ENCODE measurements at regions not wholly inside any gene's neighbourhood (a gene's known extent, or its start where the extent isn't known, plus 50 kb on each side); places are given as distances from the start of the nearest gene placed in this dataset.

GRCh38 chr9:90476058-90476457 is 166.6 kb downstream of the DIRAS2 start:
- H2AFZ ChIP-seq (ENCODE audit: control insufficient read depth, low read depth, low read length), result no peak overlapping the region
- FAIRE-seq (no peak), ATAC-seq (no peak), DNase-seq (ENCODE audit: low read depth, low spot score) (no peak)
- in situ Hi-C loops (cut with MboI) (no loop called here), intact Hi-C loops (cut with micrococcal nuclease; ENCODE audit: unreplicated experiment) (no loop called here)
- ChIA-PET RAD21 (ENCODE audit: unreplicated experiment) (no interaction called here), POLR2A (no interaction called here), CTCF (no interaction called here), SMC1A (ENCODE audit: uncharacterized antibody, unreplicated experiment) (no interaction called here)
- no peaks in the 10 kb centered on the region for H3K4me1 ChIP-seq (ENCODE audit: control insufficient read depth, insufficient read depth, low read length)
- no peaks in the 10 kb centered on the region for H4K20me1 ChIP-seq (ENCODE audit: control insufficient read depth, insufficient read depth)
- H3K36me3 ChIP-seq (ENCODE audit: control insufficient read depth in 2 of 2, insufficient read depth in 2 of 2, low read length in 1 of 2), result no peaks in the 10 kb centered on the region
- H3K9ac ChIP-seq (ENCODE audit: control insufficient read depth, insufficient read depth, low read length), result no peak overlapping the region
- H3K27ac ChIP-seq (ENCODE audit: control insufficient read depth, insufficient read depth), result no peak overlapping the region
- H3K4me3 ChIP-seq, result no peak overlapping the region
- BruUV-seq (replicated peaks), result no TSS peak
- no peaks in the 10 kb centered on the region for H3K9me3 ChIP-seq (replicated peaks; ENCODE audit: control insufficient read depth, insufficient read depth, low read length)
- H3K79me2 ChIP-seq (ENCODE audit: control insufficient read depth, insufficient read depth, low read length), result no peaks in the 10 kb centered on the region
- H3K4me2 ChIP-seq (ENCODE audit: control insufficient read depth, insufficient read depth), result no peak overlapping the region
- H3K27me3 ChIP-seq (replicated peaks in 1 of 2; ENCODE audit: control insufficient read depth in 2 of 2, insufficient read depth in 2 of 2, low read length in 1 of 2), result no peaks in the 10 kb centered on the region; a peak in 1 of 4 replicates
- no peak for TF ChIP-seq IRF3 (IDR thresholded peaks at IDR 0.05)
- TF ChIP-seq YY1 (IDR thresholded peaks at IDR 0.05; ENCODE audit: low read depth, low read length), result no peak
- no peak for TF ChIP-seq STAT1 (conservative IDR thresholded peaks at IDR 0.05)
- no peak for TF ChIP-seq BRCA1 (IDR thresholded peaks at IDR 0.05; ENCODE audit: low read depth, low read length)
- TF ChIP-seq FOXK2 (IDR thresholded peaks at IDR 0.05), result no peak
- TF ChIP-seq IKZF1 (conservative IDR thresholded peaks at IDR 0.05), result no peak
- no peak for TF ChIP-seq ZBED1 (IDR thresholded peaks at IDR 0.05; ENCODE audit: borderline replicate concordance)
- no peak for TF ChIP-seq EGR1 (IDR thresholded peaks at IDR 0.05; ENCODE audit: borderline replicate concordance in 1 of 2, low read depth in 2 of 2, low read length in 2 of 2)
- TF ChIP-seq HSF1 (IDR thresholded peaks at IDR 0.05; ENCODE audit: low read depth, low read length), result no peak
- TF ChIP-seq MEF2A (IDR thresholded peaks at IDR 0.05; ENCODE audit: insufficient read depth, low read depth, low read length), result no peak
- no peak for TF ChIP-seq ZBTB40 (IDR thresholded peaks at IDR 0.05; ENCODE audit: borderline replicate concordance)
- TF ChIP-seq CUX1 (IDR thresholded peaks at IDR 0.05; ENCODE audit: insufficient replicate concordance, low read depth, low read length), result no peak
- TF ChIP-seq MXI1 (IDR thresholded peaks at IDR 0.05; ENCODE audit: low read depth, low read length), result no peak
- TF ChIP-seq NR2C2 (IDR thresholded peaks at IDR 0.05; ENCODE audit: borderline replicate concordance, control insufficient read depth, insufficient read length, low read depth), result no peak
